T-cell (primary cell): ENCODE measurements at regions not wholly inside any gene's neighbourhood (a gene's known extent, or its start where the extent isn't known, plus 50 kb on each side); places are given as distances from the start of the nearest gene placed in this dataset.

Experiments used
- ATAC-seq, 4 experiments: fragments of 200-7000 bp in 3 of 4; fragments of 150-1000 bp in 1 of 4; cut with Tn5 transposase; replicated peaks in 1 of 4; 1 replicate in 3 of 4; 2 replicates in 1 of 4; pipeline ENCODE4 v1.10.0; 2021; ENCODE audit warnings: moderate library complexity in 3 of 4, mild to moderate bottlenecking in 2 of 4, moderate number of reproducible peaks in 1 of 4
- CTCF ChIA-PET, 2 donors: fragments of 300-600 bp; sonication (Branson Sonifier 250); formaldehyde crosslinking; loops; one replicate each; lab custom pipeline; 2022; ENCODE audit warnings: antibody characterized with exemption in 2 of 2; lab: Charles Lee
- POLR2A ChIA-PET, 2 donors: fragments of 300-600 bp; sonication (Branson Sonifier 250); formaldehyde crosslinking; loops; one replicate each; lab custom pipeline; 2022; ENCODE audit warnings: antibody characterized with exemption in 2 of 2; lab: Charles Lee
- DNase-seq, 35 experiments: peaks; one replicate each; pipeline versions ENCODE4 v3.0.0 to v3.0.0-alpha.2; 2013 to 2023
- H3K27ac ChIP-seq: one replicate; pipeline ENCODE4 v1.5.1; 2013; ENCODE audit warnings: low read length
- H3K27me3 ChIP-seq, 2 experiments: replicated peaks in 1 of 2; 1 replicate in 1 of 2; 2 replicates in 1 of 2; pipeline versions ENCODE4 v1.6.1 to v1.7.0; 2013; ENCODE audit warnings: low read length in 1 of 2, mixed read lengths in 1 of 2; ENCODE audit not compliant: control insufficient read depth in 2 of 2, insufficient read depth in 2 of 2; ENCODE audit errors: extremely low read depth in 1 of 2
- H3K36me3 ChIP-seq, 2 donors: 1 replicate in 1 of 2; 2 replicates in 1 of 2; pipeline versions ENCODE4 v1.6.1 to v1.7.0; 2013; ENCODE audit warnings: low read length in 1 of 2; ENCODE audit not compliant: control insufficient read depth in 2 of 2, insufficient read depth in 1 of 2; ENCODE audit errors: extremely low read depth in 1 of 2
- H3K4me1 ChIP-seq, 2 experiments: 1 replicate in 1 of 2; 2 replicates in 1 of 2; pipeline versions ENCODE4 v1.6.1 to v1.7.0; 2013; ENCODE audit warnings: low read length in 2 of 2, mixed read lengths in 1 of 2; ENCODE audit not compliant: insufficient read depth in 2 of 2, control insufficient read depth in 1 of 2; ENCODE audit errors: extremely low read depth in 1 of 2
- H3K4me3 ChIP-seq, 2 donors: 1 replicate in 1 of 2; 2 replicates in 1 of 2; pipeline versions ENCODE4 v1.5.1 to v1.7.0; 2013; ENCODE audit warnings: mild to moderate bottlenecking in 2 of 2, low read length in 1 of 2, moderate library complexity in 1 of 2; ENCODE audit not compliant: control insufficient read depth in 1 of 2; ENCODE audit errors: extremely low read depth in 1 of 2
- H3K9me3 ChIP-seq: 2 replicates; pipeline ENCODE4 v1.7.0; 2013
- H3K27ac Mint-ChIP-seq, 2 donors: one replicate each; pipeline ENCODE4 v1.8.0; 2020 to 2021; ENCODE audit warnings: mild to moderate bottlenecking in 2 of 2, mixed read lengths in 2 of 2
- H3K27me3 Mint-ChIP-seq, 2 donors: one replicate each; pipeline ENCODE4 v1.8.0; 2021 to 2022; ENCODE audit warnings: mixed read lengths in 2 of 2
- H3K36me3 Mint-ChIP-seq: one replicate; pipeline ENCODE4 v1.8.0; 2021; ENCODE audit warnings: mixed read lengths
- H3K4me1 Mint-ChIP-seq, 3 donors: one replicate each; pipeline ENCODE4 v1.8.0; 2020 to 2022; ENCODE audit warnings: mixed read lengths in 3 of 3, mild to moderate bottlenecking in 1 of 3
- H3K4me3 Mint-ChIP-seq, 3 donors: one replicate each; pipeline ENCODE4 v1.8.0; 2020 to 2022; ENCODE audit warnings: mild to moderate bottlenecking in 3 of 3, mixed read lengths in 3 of 3, moderate library complexity in 3 of 3
- H3K9me3 Mint-ChIP-seq, 3 donors: one replicate each; pipeline ENCODE4 v1.8.0; 2020 to 2022; ENCODE audit warnings: mixed read lengths in 3 of 3
- WGBS: methylation state at CpG from one replicate; pipeline ENCODE4 v1.1.5; 2013; ENCODE audit warnings: missing lambda C conversion rate; ENCODE audit not compliant: insufficient coverage; 5-methylcytosine and 5-hydroxymethylcytosine counted together

GRCh38 chr2:129857200-129857599, 122.3 kb upstream of the RAB6C start:
- Mint-ChIP-seq H3K27ac (no peak overlapping the region), H3K36me3 (peaks cover 4% of the 10 kb centered on the region), H3K27me3 (peaks cover 0 to 5% of the 10 kb centered on the region in 2 donors), H3K9me3 (peaks cover 0 to 11% (median 6%) of the 10 kb centered on the region in 3 donors), H3K4me3 (no peak overlapping the region), H3K4me1 (no peaks in the 10 kb centered on the region)
- Histone ChIP-seq H3K27ac (no peak overlapping the region), H3K4me3 (no peak overlapping the region), H3K4me1 (no peaks in the 10 kb centered on the region), H3K9me3 (peaks cover 2% of the 10 kb centered on the region), H3K36me3 (no peaks in the 10 kb centered on the region), H3K27me3 (peaks cover 0 to 17% of the 10 kb centered on the region in 2 experiments)
- WGBS, result 100% methylated on average over 1 of the region's 4 CpGs
- ATAC-seq (no peak), DNase-seq (no peak)
- ChIA-PET POLR2A (no interaction called here), CTCF (no interaction called here)

DNA sequence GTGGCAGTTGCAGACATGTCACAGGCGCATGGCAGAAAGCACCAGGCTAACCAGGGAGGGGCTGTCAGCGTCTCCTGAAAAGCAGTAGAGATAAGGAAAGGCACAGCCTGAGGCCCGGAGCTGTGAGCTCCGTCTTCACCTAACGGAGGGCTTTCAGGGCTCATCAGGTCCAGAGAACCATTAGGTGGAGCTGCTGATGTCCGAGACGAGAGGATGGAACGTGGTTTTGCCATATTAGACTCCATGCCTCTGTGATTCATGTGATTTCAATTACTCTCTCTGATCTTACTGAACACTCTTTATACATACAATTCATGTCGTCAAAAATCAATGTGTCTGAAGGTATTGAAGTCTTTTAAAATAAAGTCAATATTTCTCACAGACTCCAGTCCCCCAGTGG, 120.3 kb upstream of the RAB6C start:
- POLR2A ChIA-PET, result no interaction called here
- Mint-ChIP-seq H3K9me3 (peaks cover 0 to 11% (median 6%) of the 10 kb centered on the region in 3 donors), H3K4me3 (no peak overlapping the region), H3K4me1 (no peaks in the 10 kb centered on the region), H3K36me3 (peaks cover 4% of the 10 kb centered on the region), H3K27ac (no peak overlapping the region), H3K27me3 (peaks cover 0 to 5% of the 10 kb centered on the region in 2 donors)
- WGBS, result 94% methylated on average over 5 of the region's 9 CpGs
- H3K9me3 ChIP-seq, result peaks cover 2% of the 10 kb centered on the region
- no peak overlapping the region for H3K4me3 ChIP-seq
- peaks cover 0 to 17% of the 10 kb centered on the region in 2 experiments for H3K27me3 ChIP-seq
- H3K27ac ChIP-seq, result no peak overlapping the region
- no peaks in the 10 kb centered on the region for H3K4me1 ChIP-seq
- DNase-seq (no peak), ATAC-seq (no peak)
- CTCF ChIA-PET, result no interaction called here
- H3K36me3 ChIP-seq, result no peaks in the 10 kb centered on the region

- Histone ChIP-seq H3K4me1 (no peaks in the 10 kb centered on the region), H3K27me3 (peaks cover 0 to 17% of the 10 kb centered on the region in 2 experiments), H3K4me3 (no peak overlapping the region), H3K27ac (no peak overlapping the region), H3K9me3 (peaks cover 2% of the 10 kb centered on the region), H3K36me3 (no peaks in the 10 kb centered on the region)
- ChIA-PET POLR2A (no interaction called here), CTCF (interaction anchor here in 1 of 2 donors (1.3 kb wide), 1 partner anchor 9 kb away, joined by 3 read pairs; no protein-coding TSS in a partner anchor)
- no peak for ATAC-seq
- Mint-ChIP-seq H3K36me3 (peaks cover 4% of the 10 kb centered on the region), H3K4me1 (no peaks in the 10 kb centered on the region), H3K27ac (no peak overlapping the region), H3K4me3 (no peak overlapping the region), H3K27me3 (peaks cover 0 to 5% of the 10 kb centered on the region in 2 donors), H3K9me3 (peaks cover 0 to 11% (median 6%) of the 10 kb centered on the region in 3 donors)
- DNase-seq, result no peak
These were observed 119.4 kb upstream of the RAB6C start for GRCh38 chr2:129860088-129860487.

DNA sequence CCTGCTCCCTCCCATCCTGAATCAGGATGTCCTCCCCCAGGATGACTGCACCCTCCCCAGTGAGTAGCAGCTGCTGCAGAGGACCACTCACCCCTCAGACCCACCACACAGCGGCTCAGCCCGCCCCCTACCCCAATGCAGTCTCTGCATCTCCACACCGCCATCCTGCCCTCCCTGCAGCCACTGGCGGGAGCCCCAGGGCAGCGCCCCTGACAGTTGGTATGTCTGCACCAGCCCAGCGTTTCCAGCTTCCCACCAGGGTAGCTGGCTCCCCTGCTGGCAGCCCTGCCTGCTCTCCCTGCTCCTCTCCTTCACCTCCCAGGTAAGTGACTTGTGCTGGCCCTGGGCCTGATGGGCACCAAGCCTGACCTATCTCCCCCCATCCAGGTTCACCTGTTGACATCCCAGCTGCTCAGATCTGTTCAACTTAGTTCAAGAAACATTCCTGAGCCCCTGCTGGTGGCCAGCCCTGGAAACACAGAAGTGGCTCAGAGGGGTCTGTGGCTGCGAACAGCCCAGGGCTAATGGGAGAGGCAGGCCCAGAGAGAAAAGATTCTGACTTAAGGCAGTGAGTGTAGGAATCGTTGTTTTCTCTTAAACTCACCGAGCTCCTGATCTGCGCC, 117.7 kb upstream of the RAB6C start:
- Histone ChIP-seq H3K4me3 (no peak overlapping the region), H3K27ac (no peak overlapping the region), H3K36me3 (no peaks in the 10 kb centered on the region), H3K27me3 (peaks cover 0 to 17% of the 10 kb centered on the region in 2 experiments), H3K9me3 (no peaks in the 10 kb centered on the region), H3K4me1 (no peaks in the 10 kb centered on the region)
- Mint-ChIP-seq H3K4me1 (no peaks in the 10 kb centered on the region), H3K4me3 (no peak overlapping the region), H3K27ac (no peak overlapping the region), H3K9me3 (no peaks in the 10 kb centered on the region), H3K36me3 (no peaks in the 10 kb centered on the region), H3K27me3 (peaks cover 0 to 2% of the 10 kb centered on the region in 2 donors)
- 89% methylated on average over 10 of the region's 10 CpGs for WGBS
- ATAC-seq (no peak), DNase-seq (no peak)
- ChIA-PET CTCF (no interaction called here), POLR2A (no interaction called here)

DNA sequence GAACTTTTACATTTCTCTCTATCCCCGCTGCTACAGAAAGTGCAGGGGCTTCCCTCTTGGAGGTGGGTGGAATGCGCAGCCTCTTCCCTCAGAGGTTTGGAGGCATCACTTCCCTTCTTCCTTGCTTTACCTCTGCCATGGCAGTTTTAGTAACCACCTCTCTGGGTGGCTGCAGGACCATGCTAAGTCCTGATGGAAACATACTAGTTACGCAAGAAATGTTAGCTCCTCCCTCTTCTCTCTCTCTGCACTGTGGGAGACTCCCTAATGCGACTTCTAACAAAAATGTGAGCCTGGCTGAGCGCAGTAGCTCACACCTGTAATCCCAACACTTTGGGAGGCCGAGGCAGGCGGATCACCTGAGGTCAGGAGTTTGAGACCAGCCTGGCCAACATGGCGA, 116.8 kb upstream of the RAB6C start:
- Mint-ChIP-seq H3K27ac (no peak overlapping the region), H3K27me3 (peaks cover 0 to 2% of the 10 kb centered on the region in 2 donors), H3K36me3 (no peaks in the 10 kb centered on the region), H3K4me1 (no peaks in the 10 kb centered on the region), H3K9me3 (no peaks in the 10 kb centered on the region), H3K4me3 (no peak overlapping the region)
- no peak overlapping the region for H3K4me3 ChIP-seq
- H3K36me3 ChIP-seq, result no peaks in the 10 kb centered on the region
- CTCF ChIA-PET, result no interaction called here
- H3K9me3 ChIP-seq, result no peaks in the 10 kb centered on the region
- DNase-seq (no peak), ATAC-seq (no peak)
- peaks cover 0 to 17% of the 10 kb centered on the region in 2 experiments for H3K27me3 ChIP-seq
- no peaks in the 10 kb centered on the region for H3K4me1 ChIP-seq
- no peak overlapping the region for H3K27ac ChIP-seq
- POLR2A ChIA-PET, result no interaction called here
- WGBS, result 62% methylated on average over 3 of the region's 8 CpGs

DNA sequence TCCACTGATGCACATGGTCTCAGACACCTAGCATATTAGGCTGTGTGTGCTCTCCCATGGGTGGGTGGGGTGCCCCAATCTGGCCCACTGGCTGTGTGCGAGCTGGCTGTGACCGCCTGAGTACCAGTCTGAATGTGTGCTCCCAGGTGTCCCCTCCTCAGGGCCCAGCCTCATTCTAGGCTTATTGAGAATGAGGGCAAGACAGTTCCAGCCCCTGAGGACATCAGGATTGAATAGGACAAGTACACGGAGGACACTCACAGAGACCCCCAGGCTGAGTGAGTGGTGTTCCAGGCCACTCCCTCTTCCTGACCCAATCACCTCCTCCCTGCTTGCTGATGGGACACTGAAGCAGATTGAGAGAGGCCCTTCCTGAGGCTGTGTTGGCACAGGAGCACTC, 116.1 kb upstream of the RAB6C start:
- DNase-seq, result no peak
- Histone ChIP-seq H3K27me3 (peaks cover 0 to 16% of the 10 kb centered on the region in 2 experiments), H3K36me3 (no peaks in the 10 kb centered on the region), H3K4me3 (no peak overlapping the region), H3K9me3 (no peaks in the 10 kb centered on the region), H3K27ac (no peak overlapping the region), H3K4me1 (no peaks in the 10 kb centered on the region)
- no peak overlapping the region for H3K4me3 Mint-ChIP-seq
- H3K27me3 Mint-ChIP-seq, result peaks cover 0 to 2% of the 10 kb centered on the region in 2 donors
- no peak overlapping the region for H3K27ac Mint-ChIP-seq
- 100% methylated on average over 1 of the region's 3 CpGs for WGBS
- no peak for ATAC-seq
- POLR2A ChIA-PET, result no interaction called here
- H3K9me3 Mint-ChIP-seq, result no peaks in the 10 kb centered on the region
- no peaks in the 10 kb centered on the region for H3K36me3 Mint-ChIP-seq
- no peaks in the 10 kb centered on the region for H3K4me1 Mint-ChIP-seq
- CTCF ChIA-PET, result no interaction called here
